Testis (tissue), 2 donors: ENCODE measurements at regions not wholly inside any gene's neighbourhood (a gene's known extent, or its start where the extent isn't known, plus 50 kb on each side); places are given as distances from the start of the nearest gene placed in this dataset.

Source experiments
- POLR2A ChIP-seq: fragments of 450-650 bp; IDR thresholded peaks from one replicate; pipeline ENCODE4 v1.6.1; 2017; ENCODE audit warnings: antibody characterized with exemption, mild to moderate bottlenecking, moderate library complexity
- TF ChIP-seq, protein P1 (sequence below), 3 experiments: fragments of 450-650 bp in 2 of 3; fragments of 200-600 bp in 1 of 3; sonication (generic) in 1 of 3; IDR thresholded peaks; one replicate each; pipeline ENCODE4 v1.5.1; 2016 to 2019; ENCODE audit warnings: antibody characterized with exemption in 3 of 3, mild to moderate bottlenecking in 2 of 3, moderate library complexity in 1 of 3

DNA sequence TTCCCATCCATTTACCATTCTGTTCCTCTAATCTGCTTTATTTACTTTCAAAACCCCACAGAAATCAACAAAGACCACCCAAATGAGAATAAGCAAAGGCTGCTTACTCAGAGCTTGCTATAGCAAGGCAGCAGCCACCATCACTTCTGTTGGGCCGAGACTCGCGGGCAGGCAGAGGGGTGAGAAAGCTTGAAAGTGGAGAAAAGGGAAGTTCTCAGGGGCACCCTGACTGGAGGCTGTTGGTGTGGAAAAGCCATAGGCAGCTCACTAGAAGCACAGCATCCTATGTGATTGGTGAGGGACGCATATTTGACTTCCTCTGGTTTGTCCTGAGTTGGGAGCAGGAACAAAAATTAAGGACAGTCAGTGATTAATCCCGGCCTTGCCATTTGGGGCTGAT lies 269.7 kb upstream of the THSD7B start:
- no peak for TF ChIP-seq POLR2A
- TF ChIP-seq, protein P1, sequence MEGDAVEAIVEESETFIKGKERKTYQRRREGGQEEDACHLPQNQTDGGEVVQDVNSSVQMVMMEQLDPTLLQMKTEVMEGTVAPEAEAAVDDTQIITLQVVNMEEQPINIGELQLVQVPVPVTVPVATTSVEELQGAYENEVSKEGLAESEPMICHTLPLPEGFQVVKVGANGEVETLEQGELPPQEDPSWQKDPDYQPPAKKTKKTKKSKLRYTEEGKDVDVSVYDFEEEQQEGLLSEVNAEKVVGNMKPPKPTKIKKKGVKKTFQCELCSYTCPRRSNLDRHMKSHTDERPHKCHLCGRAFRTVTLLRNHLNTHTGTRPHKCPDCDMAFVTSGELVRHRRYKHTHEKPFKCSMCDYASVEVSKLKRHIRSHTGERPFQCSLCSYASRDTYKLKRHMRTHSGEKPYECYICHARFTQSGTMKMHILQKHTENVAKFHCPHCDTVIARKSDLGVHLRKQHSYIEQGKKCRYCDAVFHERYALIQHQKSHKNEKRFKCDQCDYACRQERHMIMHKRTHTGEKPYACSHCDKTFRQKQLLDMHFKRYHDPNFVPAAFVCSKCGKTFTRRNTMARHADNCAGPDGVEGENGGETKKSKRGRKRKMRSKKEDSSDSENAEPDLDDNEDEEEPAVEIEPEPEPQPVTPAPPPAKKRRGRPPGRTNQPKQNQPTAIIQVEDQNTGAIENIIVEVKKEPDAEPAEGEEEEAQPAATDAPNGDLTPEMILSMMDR (IDR thresholded peaks at IDR 0.05): no peak
